ENCODE measurements at regions not wholly inside any gene's neighbourhood (a gene's known extent, or its start where the extent isn't known, plus 50 kb on each side); places are given as distances from the start of the nearest gene placed in this dataset.

GRCh38 chr10:3876350-3876962, 91.4 kb upstream of the KLF6 start:
- Histone ChIP-seq H3K4me1 (ENCODE audit: control insufficient read depth, insufficient read depth, low read length) (no peaks in the 10 kb centered on the region), H3K27ac (ENCODE audit: extremely low read depth, low read depth, low read length) (no peak overlapping the region), H3K9me3 (ENCODE audit: control insufficient read depth, insufficient read depth, low read depth, low read length) (no peaks in the 10 kb centered on the region), H3K4me3 (ENCODE audit: low read depth, low read length) (no peak overlapping the region), H3K36me3 (ENCODE audit: control insufficient read depth in 2 of 2, insufficient read depth in 1 of 2, low read length in 2 of 2) (no peaks in the 10 kb centered on the region)
- TF ChIP-seq TCF7L2 (IDR thresholded peaks at IDR 0.05; ENCODE audit: borderline replicate concordance, low read depth, low read length) = no peak
- no peak for TF ChIP-seq ZFP37 (tag by site-specific recombination; IDR thresholded peaks at IDR 0.05)
- no peak for TF ChIP-seq KLF8 (tag by site-specific recombination; IDR thresholded peaks at IDR 0.05)
- TF ChIP-seq EGR2 (tag by site-specific recombination; IDR thresholded peaks at IDR 0.05; ENCODE audit: low read depth) = no peak
- no peak for TF ChIP-seq ZBTB10 (tag by site-specific recombination; IDR thresholded peaks at IDR 0.05)
- TF ChIP-seq ZNF426 (tag by site-specific recombination; IDR thresholded peaks at IDR 0.05) = no peak
- TF ChIP-seq ZIC2 (tag by site-specific recombination; IDR thresholded peaks at IDR 0.05) = no peak
- TF ChIP-seq SCRT1 (tag by site-specific recombination; IDR thresholded peaks at IDR 0.05; ENCODE audit: borderline replicate concordance) = no peak
- no peak for TF ChIP-seq ZNF785 (tag by site-specific recombination; IDR thresholded peaks at IDR 0.05)
- no peak for TF ChIP-seq KLF16 (tag by site-specific recombination; IDR thresholded peaks at IDR 0.05)
- no peak for TF ChIP-seq ZFHX2 (tag by site-specific recombination; conservative IDR thresholded peaks at IDR 0.05)
- no peak for TF ChIP-seq ZSCAN4 (tag by site-specific recombination; IDR thresholded peaks at IDR 0.05)
- no peak for TF ChIP-seq ZNF580 (tag by site-specific recombination; IDR thresholded peaks at IDR 0.05)
- TF ChIP-seq ZNF324 (tag by site-specific recombination; IDR thresholded peaks at IDR 0.05) = no peak
- ChIA-PET CTCF (interaction anchor here (0.8 kb wide), 1 partner anchor 299 kb away, joined by 4 read pairs; no protein-coding TSS in a partner anchor), POLR2A (interaction anchor here (0.6 kb wide), 1 partner anchor 91 kb away, joined by 3 read pairs; the partner anchor contains the start of gene KLF6)

GRCh38 chr10:3875842-3876235, 90.8 kb upstream of the KLF6 start:
- Histone ChIP-seq H3K9me3 (ENCODE audit: control insufficient read depth, insufficient read depth, low read depth, low read length) (no peaks in the 10 kb centered on the region), H3K36me3 (ENCODE audit: control insufficient read depth in 2 of 2, insufficient read depth in 1 of 2, low read length in 2 of 2) (no peaks in the 10 kb centered on the region), H3K4me1 (ENCODE audit: control insufficient read depth, insufficient read depth, low read length) (no peaks in the 10 kb centered on the region), H3K27ac (ENCODE audit: extremely low read depth, low read depth, low read length) (no peak overlapping the region), H3K4me3 (ENCODE audit: low read depth, low read length) (no peak overlapping the region)
- ChIA-PET CTCF (interaction anchor here (0.8 kb wide), 1 partner anchor 298 kb away, joined by 4 read pairs; no protein-coding TSS in a partner anchor), POLR2A (no interaction called here)
- TF ChIP-seq HOXA7 (CRISPR knock-in tag; IDR thresholded peaks at IDR 0.05; ENCODE audit: borderline replicate concordance) = no peak
- peak; percentile 82 for TF ChIP-seq ZNF394 (tag by site-specific recombination; IDR thresholded peaks at IDR 0.05; ENCODE audit: borderline replicate concordance)
